ENCODE measurements at regions not wholly inside any gene's neighbourhood (a gene's known extent, or its start where the extent isn't known, plus 50 kb on each side); places are given as distances from the start of the nearest gene placed in this dataset.

GRCh38 chr22:27296091-27296675, 505.4 kb downstream of the MN1 start:
- intact Hi-C loops (cut with micrococcal nuclease), result no loop called here
- Histone ChIP-seq H3K4me3 (ENCODE audit: control extremely low read depth in 1 of 5, extremely low read depth in 1 of 5, insufficient read depth in 1 of 5, low read depth in 2 of 5, low read length in 4 of 5) (no peak overlapping the region), H3K27me3 (replicated peaks in 1 of 4; ENCODE audit: control extremely low read depth in 1 of 4, control insufficient read depth in 3 of 4, insufficient read depth in 4 of 4, low read length in 3 of 4) (peaks cover 0 to 2% (median 0%) of the 10 kb centered on the region in 4 experiments), H3K36me3 (replicated peaks in 1 of 2; ENCODE audit: control extremely low read depth in 1 of 2, control insufficient read depth in 1 of 2, extremely low read depth in 1 of 2, insufficient read depth in 2 of 2, low read length in 1 of 2) (no peaks in the 10 kb centered on the region), H3K9me3 (ENCODE audit: control extremely low read depth in 1 of 3, control insufficient read depth in 2 of 3, insufficient read depth in 1 of 3, low read length in 2 of 3) (no peaks in the 10 kb centered on the region), H3K27ac (ENCODE audit: low read length in 2 of 2) (no peak overlapping the region), H3K9ac (ENCODE audit: low read length) (no peak overlapping the region), H4K20me1 (ENCODE audit: control insufficient read depth, insufficient read depth, low read length, poor library complexity, severe bottlenecking) (no peaks in the 10 kb centered on the region), H3K79me2 (ENCODE audit: control insufficient read depth, insufficient read depth, low read length) (no peaks in the 10 kb centered on the region), H3K4me2 (replicated peaks; ENCODE audit: low read depth, low read length, poor library complexity, severe bottlenecking) (no peak overlapping the region), H2AFZ (ENCODE audit: insufficient read depth, low read depth, low read length, poor library complexity, severe bottlenecking) (no peak overlapping the region), H3K4me1 (ENCODE audit: control insufficient read depth in 2 of 2, insufficient read depth in 2 of 2, low read length in 2 of 2) (no peaks in the 10 kb centered on the region)
- Mint-ChIP-seq H3K27me3 (peaks cover 45% of the 10 kb centered on the region), H3K4me3 (no peak overlapping the region), H3K27ac (no peak overlapping the region), H3K4me1 (no peaks in the 10 kb centered on the region), H3K9me3 (ENCODE audit: insufficient read depth) (no peaks in the 10 kb centered on the region)
- WGBS (ENCODE audit: insufficient coverage), result 88% methylated on average over 18 of the region's 24 CpGs
- DNase-seq (no peak), ATAC-seq (ENCODE audit: low read depth) (no peak)
- ChIA-PET CTCF (no interaction called here), POLR2A (no interaction called here)
- TF ChIP-seq CTCF (IDR thresholded peaks at IDR 0.05), result no peak
- no peak for TF ChIP-seq EZH2 (IDR thresholded peaks at IDR 0.05; ENCODE audit: borderline replicate concordance, insufficient read depth, low read depth, low read length, poor library complexity, severe bottlenecking)

- H3K27me3 Mint-ChIP-seq, result peaks cover 41% of the 10 kb centered on the region
- Histone ChIP-seq H3K4me2 (replicated peaks; ENCODE audit: low read depth, low read length, poor library complexity, severe bottlenecking) (no peak overlapping the region), H4K20me1 (ENCODE audit: control insufficient read depth, insufficient read depth, low read length, poor library complexity, severe bottlenecking) (no peaks in the 10 kb centered on the region), H3K27ac (ENCODE audit: low read length in 2 of 2) (no peak overlapping the region), H3K4me1 (ENCODE audit: control insufficient read depth in 2 of 2, insufficient read depth in 2 of 2, low read length in 2 of 2) (no peaks in the 10 kb centered on the region), H2AFZ (ENCODE audit: insufficient read depth, low read depth, low read length, poor library complexity, severe bottlenecking) (no peak overlapping the region), H3K36me3 (replicated peaks in 1 of 2; ENCODE audit: control extremely low read depth in 1 of 2, control insufficient read depth in 1 of 2, extremely low read depth in 1 of 2, insufficient read depth in 2 of 2, low read length in 1 of 2) (no peaks in the 10 kb centered on the region), H3K9me3 (ENCODE audit: control extremely low read depth in 1 of 3, control insufficient read depth in 2 of 3, insufficient read depth in 1 of 3, low read length in 2 of 3) (no peaks in the 10 kb centered on the region), H3K4me3 (ENCODE audit: control extremely low read depth in 1 of 5, extremely low read depth in 1 of 5, insufficient read depth in 1 of 5, low read depth in 2 of 5, low read length in 4 of 5) (no peak overlapping the region), H3K27me3 (replicated peaks in 1 of 4; ENCODE audit: control extremely low read depth in 1 of 4, control insufficient read depth in 3 of 4, insufficient read depth in 4 of 4, low read length in 3 of 4) (peaks cover 0 to 2% (median 0%) of the 10 kb centered on the region in 4 experiments), H3K9ac (ENCODE audit: low read length) (no peak overlapping the region), H3K79me2 (ENCODE audit: control insufficient read depth, insufficient read depth, low read length) (no peaks in the 10 kb centered on the region)
- no peak for ATAC-seq (ENCODE audit: low read depth)
- H3K4me1 Mint-ChIP-seq, result no peaks in the 10 kb centered on the region
- no peak overlapping the region for H3K27ac Mint-ChIP-seq
- DNase-seq, result no peak
- intact Hi-C loops (cut with micrococcal nuclease), result no loop called here
- no peak for TF ChIP-seq EZH2 (IDR thresholded peaks at IDR 0.05; ENCODE audit: borderline replicate concordance, insufficient read depth, low read depth, low read length, poor library complexity, severe bottlenecking)
- no peak for TF ChIP-seq CTCF (IDR thresholded peaks at IDR 0.05)
- CTCF ChIA-PET, result no interaction called here
- POLR2A ChIA-PET, result no interaction called here
- H3K9me3 Mint-ChIP-seq (ENCODE audit: insufficient read depth), result no peaks in the 10 kb centered on the region
- no peak overlapping the region for H3K4me3 Mint-ChIP-seq
- 86% methylated on average over 3 of the region's 7 CpGs for WGBS (ENCODE audit: insufficient coverage)
These were observed 504.4 kb downstream of the MN1 start for GRCh38 chr22:27297125-27297524.
